ENCODE measurements at regions not wholly inside any gene's neighbourhood (a gene's known extent, or its start where the extent isn't known, plus 50 kb on each side); places are given as distances from the start of the nearest gene placed in this dataset.

- DNase-seq (ENCODE audit: unreplicated experiment) = no peak
- no TSS peak for BruUV-seq (replicated peaks)
- Mint-ChIP-seq H3K9me3 (ENCODE audit: unreplicated experiment) (no peaks in the 10 kb centered on the region), H3K27me3 (ENCODE audit: insufficient read depth, unreplicated experiment) (no peaks in the 10 kb centered on the region), H3K4me3 (ENCODE audit: unreplicated experiment) (no peak overlapping the region), H3K4me1 (ENCODE audit: insufficient read depth, unreplicated experiment) (peaks cover 5% of the 10 kb centered on the region), H3K36me3 (ENCODE audit: insufficient read depth, unreplicated experiment) (no peaks in the 10 kb centered on the region), H3K27ac (ENCODE audit: low read depth, unreplicated experiment) (no peak overlapping the region)
- TF ChIP-seq CTCF (IDR thresholded peaks at IDR 0.05; ENCODE audit: unreplicated experiment) = no peak
- intact Hi-C loops (cut with micrococcal nuclease) = no loop called here
- ChIA-PET CTCF (no interaction called here), POLR2A (interaction anchor here (1.6 kb wide), 1 partner anchor 17 kb away, joined by 4 read pairs; no protein-coding TSS in a partner anchor)
Observed at GRCh38 chr16:14351647-14352046, 278.4 kb downstream of the PARN start.

DNA sequence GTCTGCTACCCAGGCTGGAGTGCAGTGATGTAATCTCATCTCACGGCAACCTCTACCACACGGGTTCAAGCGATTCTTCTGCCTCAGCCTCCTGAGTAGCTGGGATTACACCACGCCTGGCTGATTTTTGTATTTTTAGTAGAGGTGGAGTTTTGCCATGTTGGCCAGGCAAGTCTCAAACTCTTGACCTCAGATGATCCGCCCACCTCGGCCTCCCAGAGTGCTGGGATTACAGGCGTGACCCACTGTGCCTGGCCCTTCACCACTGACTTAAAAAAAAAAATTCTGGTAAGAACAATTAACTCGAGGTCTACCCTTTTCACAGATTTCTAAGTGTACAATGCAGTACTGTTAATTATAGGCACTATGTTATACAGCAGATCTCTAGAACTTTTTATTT, 279.4 kb downstream of the PARN start:
- H3K27me3 Mint-ChIP-seq (ENCODE audit: insufficient read depth, unreplicated experiment) = no peaks in the 10 kb centered on the region
- no peak overlapping the region for H3K4me3 Mint-ChIP-seq (ENCODE audit: unreplicated experiment)
- H3K27ac Mint-ChIP-seq (ENCODE audit: low read depth, unreplicated experiment) = no peak overlapping the region
- BruUV-seq (replicated peaks) = no TSS peak
- CTCF ChIA-PET = no interaction called here
- DNase-seq (ENCODE audit: unreplicated experiment) = no peak
- H3K4me1 Mint-ChIP-seq (ENCODE audit: insufficient read depth, unreplicated experiment) = peaks cover 5% of the 10 kb centered on the region
- POLR2A ChIA-PET = no interaction called here
- H3K36me3 Mint-ChIP-seq (ENCODE audit: insufficient read depth, unreplicated experiment) = no peaks in the 10 kb centered on the region
- peaks cover 9% of the 10 kb centered on the region for H3K9me3 Mint-ChIP-seq (ENCODE audit: unreplicated experiment)
- intact Hi-C loops (cut with micrococcal nuclease) = no loop called here
- no peak for TF ChIP-seq CTCF (IDR thresholded peaks at IDR 0.05; ENCODE audit: unreplicated experiment)

DNA sequence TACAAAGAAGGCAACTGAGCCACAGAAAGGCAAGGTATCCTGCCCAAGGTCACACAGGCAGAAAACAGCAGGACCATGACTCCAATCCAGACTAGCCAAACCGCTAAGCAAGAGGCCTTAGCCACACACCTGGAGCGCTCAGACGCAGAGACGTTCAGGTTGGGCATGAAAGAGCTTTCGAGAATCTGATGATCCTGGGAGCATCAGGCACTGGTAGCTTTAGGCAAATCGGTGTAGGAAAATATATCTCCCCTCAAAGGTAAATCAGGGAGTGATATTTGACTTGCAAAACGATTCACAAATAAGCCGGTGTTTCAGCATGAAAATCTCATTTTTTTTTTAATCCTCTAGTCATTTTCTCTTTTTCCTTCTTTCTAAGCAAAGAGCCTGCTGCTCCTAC, 279.0 kb downstream of the MRTFB start:
- Mint-ChIP-seq H3K4me1 (ENCODE audit: insufficient read depth, unreplicated experiment) (peaks cover 5% of the 10 kb centered on the region), H3K27me3 (ENCODE audit: insufficient read depth, unreplicated experiment) (no peaks in the 10 kb centered on the region), H3K9me3 (ENCODE audit: unreplicated experiment) (peaks cover 9% of the 10 kb centered on the region), H3K27ac (ENCODE audit: low read depth, unreplicated experiment) (no peak overlapping the region), H3K4me3 (ENCODE audit: unreplicated experiment) (no peak overlapping the region), H3K36me3 (ENCODE audit: insufficient read depth, unreplicated experiment) (no peaks in the 10 kb centered on the region)
- ChIA-PET POLR2A (no interaction called here), CTCF (no interaction called here)
- no TSS peak for BruUV-seq (replicated peaks)
- intact Hi-C loops (cut with micrococcal nuclease) = no loop called here
- DNase-seq (ENCODE audit: unreplicated experiment) = no peak
- TF ChIP-seq CTCF (IDR thresholded peaks at IDR 0.05; ENCODE audit: unreplicated experiment) = no peak

DNA sequence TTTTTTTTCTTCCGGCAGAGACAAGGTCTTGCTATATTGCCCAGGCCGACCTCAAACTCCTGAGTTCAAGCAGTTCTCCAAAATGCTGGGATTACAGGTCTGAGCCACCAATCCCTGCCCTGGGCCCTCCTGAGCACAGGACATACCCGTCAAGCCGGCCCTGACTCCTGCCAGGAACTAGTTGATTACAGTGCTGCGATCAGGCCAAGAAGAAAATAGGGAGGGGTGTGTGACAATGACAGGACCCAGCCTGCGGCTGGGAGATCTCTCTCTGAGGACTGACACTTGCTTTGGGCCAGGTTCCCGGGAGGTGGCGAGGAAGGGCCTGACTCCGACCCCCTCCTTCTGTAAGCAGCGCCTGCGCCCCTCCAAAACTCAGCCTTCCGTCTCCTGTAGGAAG, 276.6 kb downstream of the MRTFB start:
- Mint-ChIP-seq H3K4me3 (ENCODE audit: unreplicated experiment) (no peak overlapping the region), H3K27ac (ENCODE audit: low read depth, unreplicated experiment) (no peak overlapping the region), H3K4me1 (ENCODE audit: insufficient read depth, unreplicated experiment) (no peaks in the 10 kb centered on the region), H3K36me3 (ENCODE audit: insufficient read depth, unreplicated experiment) (no peaks in the 10 kb centered on the region), H3K27me3 (ENCODE audit: insufficient read depth, unreplicated experiment) (no peaks in the 10 kb centered on the region), H3K9me3 (ENCODE audit: unreplicated experiment) (peaks cover 16% of the 10 kb centered on the region)
- POLR2A ChIA-PET = no interaction called here
- intact Hi-C loops (cut with micrococcal nuclease) = no loop called here
- CTCF ChIA-PET = no interaction called here
- no peak for TF ChIP-seq CTCF (IDR thresholded peaks at IDR 0.05; ENCODE audit: unreplicated experiment)
- no TSS peak for BruUV-seq (replicated peaks)
- DNase-seq (ENCODE audit: unreplicated experiment) = no peak

Measured in MCF 10A (cell line).